ENCODE measurements at regions not wholly inside any gene's neighbourhood (a gene's known extent, or its start where the extent isn't known, plus 50 kb on each side); places are given as distances from the start of the nearest gene placed in this dataset.

- H3K27me3 Mint-ChIP-seq = peaks cover 89% of the 10 kb centered on the region
- H3K4me3 Mint-ChIP-seq (ENCODE audit: low read depth) = no peak overlapping the region
- no peaks in the 10 kb centered on the region for H3K9me3 Mint-ChIP-seq (ENCODE audit: low read depth)
- H3K36me3 Mint-ChIP-seq (ENCODE audit: insufficient read depth) = no peaks in the 10 kb centered on the region
- TF ChIP-seq, protein P1, sequence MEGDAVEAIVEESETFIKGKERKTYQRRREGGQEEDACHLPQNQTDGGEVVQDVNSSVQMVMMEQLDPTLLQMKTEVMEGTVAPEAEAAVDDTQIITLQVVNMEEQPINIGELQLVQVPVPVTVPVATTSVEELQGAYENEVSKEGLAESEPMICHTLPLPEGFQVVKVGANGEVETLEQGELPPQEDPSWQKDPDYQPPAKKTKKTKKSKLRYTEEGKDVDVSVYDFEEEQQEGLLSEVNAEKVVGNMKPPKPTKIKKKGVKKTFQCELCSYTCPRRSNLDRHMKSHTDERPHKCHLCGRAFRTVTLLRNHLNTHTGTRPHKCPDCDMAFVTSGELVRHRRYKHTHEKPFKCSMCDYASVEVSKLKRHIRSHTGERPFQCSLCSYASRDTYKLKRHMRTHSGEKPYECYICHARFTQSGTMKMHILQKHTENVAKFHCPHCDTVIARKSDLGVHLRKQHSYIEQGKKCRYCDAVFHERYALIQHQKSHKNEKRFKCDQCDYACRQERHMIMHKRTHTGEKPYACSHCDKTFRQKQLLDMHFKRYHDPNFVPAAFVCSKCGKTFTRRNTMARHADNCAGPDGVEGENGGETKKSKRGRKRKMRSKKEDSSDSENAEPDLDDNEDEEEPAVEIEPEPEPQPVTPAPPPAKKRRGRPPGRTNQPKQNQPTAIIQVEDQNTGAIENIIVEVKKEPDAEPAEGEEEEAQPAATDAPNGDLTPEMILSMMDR (IDR thresholded peaks at IDR 0.05; ENCODE audit: unreplicated experiment) = no peak
- DNase-seq (ENCODE audit: low spot score, unreplicated experiment) = no peak
- H3K4me1 Mint-ChIP-seq (ENCODE audit: low read depth) = no peaks in the 10 kb centered on the region
- no peak overlapping the region for H3K27ac Mint-ChIP-seq
Measured at GRCh38 chr9:107940616-107941595, 451.3 kb upstream of the KLF4 start.

- no peaks in the 10 kb centered on the region for H3K9me3 Mint-ChIP-seq (ENCODE audit: low read depth)
- no peak overlapping the region for H3K27ac Mint-ChIP-seq
- DNase-seq (ENCODE audit: low spot score, unreplicated experiment) = no peak
- H3K27me3 Mint-ChIP-seq = peaks cover 93% of the 10 kb centered on the region
- TF ChIP-seq, protein P1 (IDR thresholded peaks at IDR 0.05; ENCODE audit: unreplicated experiment) = no peak
- H3K4me3 Mint-ChIP-seq (ENCODE audit: low read depth) = no peak overlapping the region
- H3K4me1 Mint-ChIP-seq (ENCODE audit: low read depth) = no peaks in the 10 kb centered on the region
- H3K36me3 Mint-ChIP-seq (ENCODE audit: insufficient read depth) = no peaks in the 10 kb centered on the region
Measured at GRCh38 chr9:107938801-107939386, 449.3 kb upstream of the KLF4 start.

DNA sequence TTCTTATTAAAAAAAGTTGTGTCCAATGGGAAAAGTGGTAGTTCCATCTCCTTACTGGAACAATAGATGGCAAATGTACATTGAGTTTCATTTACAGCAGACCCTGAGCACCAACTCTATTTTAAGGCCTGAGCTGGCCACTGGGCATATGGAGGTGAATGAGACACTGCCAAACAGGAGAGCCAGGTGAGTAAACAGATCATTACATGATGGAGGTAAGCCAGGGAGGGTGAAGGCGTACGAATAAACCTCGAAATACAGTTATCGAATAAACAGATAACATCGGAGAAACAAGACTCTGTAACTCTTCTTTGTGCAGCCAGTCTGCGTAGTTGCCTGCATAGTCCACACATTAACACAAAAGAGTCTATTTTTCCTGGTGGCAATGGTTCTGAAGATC is 446.4 kb upstream of the KLF4 start:
- peaks cover 96% of the 10 kb centered on the region for H3K27me3 Mint-ChIP-seq
- H3K9me3 Mint-ChIP-seq (ENCODE audit: low read depth) = no peaks in the 10 kb centered on the region
- peaks cover 3% of the 10 kb centered on the region for H3K4me1 Mint-ChIP-seq (ENCODE audit: low read depth)
- TF ChIP-seq, protein P1 (IDR thresholded peaks at IDR 0.05; ENCODE audit: unreplicated experiment) = no peak
- no peak for DNase-seq (ENCODE audit: low spot score, unreplicated experiment)
- no peaks in the 10 kb centered on the region for H3K36me3 Mint-ChIP-seq (ENCODE audit: insufficient read depth)
- no peak overlapping the region for H3K27ac Mint-ChIP-seq
- H3K4me3 Mint-ChIP-seq (ENCODE audit: low read depth) = no peak overlapping the region

GRCh38 chr9:107933516-107933915 is 443.9 kb upstream of the KLF4 start:
- no peak overlapping the region for H3K27ac Mint-ChIP-seq

DNA sequence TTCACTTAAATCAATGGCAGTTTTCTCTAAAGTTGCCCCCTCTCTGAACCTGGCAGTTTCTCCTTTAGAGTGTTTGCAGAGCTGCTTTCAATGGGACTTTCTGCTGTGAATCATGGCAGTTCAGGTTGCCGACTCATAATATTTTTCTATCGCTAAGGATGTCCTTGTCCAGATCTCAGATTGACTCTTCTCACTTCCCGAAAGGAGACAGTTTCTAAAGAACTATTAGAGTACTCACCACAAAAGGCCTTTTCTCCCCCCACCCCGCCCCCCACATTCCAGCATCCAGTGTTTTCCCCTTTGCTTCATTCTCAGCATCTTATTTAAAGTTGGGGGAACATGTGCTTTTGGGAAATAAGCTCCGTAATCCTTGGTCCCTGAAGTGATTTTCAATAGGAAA is 443.5 kb upstream of the KLF4 start:
- H3K27ac Mint-ChIP-seq = no peak overlapping the region
- no peak overlapping the region for H3K4me3 Mint-ChIP-seq (ENCODE audit: low read depth)
- H3K27me3 Mint-ChIP-seq = peaks cover 96% of the 10 kb centered on the region
- H3K36me3 Mint-ChIP-seq (ENCODE audit: insufficient read depth) = no peaks in the 10 kb centered on the region
- TF ChIP-seq, protein P1 (IDR thresholded peaks at IDR 0.05; ENCODE audit: unreplicated experiment) = no peak
- no peak for DNase-seq (ENCODE audit: low spot score, unreplicated experiment)
- H3K9me3 Mint-ChIP-seq (ENCODE audit: low read depth) = no peaks in the 10 kb centered on the region
- peaks cover 3% of the 10 kb centered on the region for H3K4me1 Mint-ChIP-seq (ENCODE audit: low read depth)

More at GRCh38 chr9:107933516-107933915, 443.9 kb upstream of the KLF4 start:
- peaks cover 3% of the 10 kb centered on the region for H3K4me1 Mint-ChIP-seq (ENCODE audit: low read depth)
- H3K4me3 Mint-ChIP-seq (ENCODE audit: low read depth) = no peak overlapping the region
- no peaks in the 10 kb centered on the region for H3K9me3 Mint-ChIP-seq (ENCODE audit: low read depth)
- TF ChIP-seq, protein P1 (IDR thresholded peaks at IDR 0.05; ENCODE audit: unreplicated experiment) = no peak
- H3K27me3 Mint-ChIP-seq = peaks cover 95% of the 10 kb centered on the region
- DNase-seq (ENCODE audit: low spot score, unreplicated experiment) = no peak
- H3K36me3 Mint-ChIP-seq (ENCODE audit: insufficient read depth) = no peaks in the 10 kb centered on the region
